ENCODE measurements at regions not wholly inside any gene's neighbourhood (a gene's known extent, or its start where the extent isn't known, plus 50 kb on each side); places are given as distances from the start of the nearest gene placed in this dataset.
"Not testable (repeated sequence)": the region's sequence is repeated elsewhere in the genome, so short reads cannot be mapped to it uniquely, and the experiment has no call there.

DNA sequence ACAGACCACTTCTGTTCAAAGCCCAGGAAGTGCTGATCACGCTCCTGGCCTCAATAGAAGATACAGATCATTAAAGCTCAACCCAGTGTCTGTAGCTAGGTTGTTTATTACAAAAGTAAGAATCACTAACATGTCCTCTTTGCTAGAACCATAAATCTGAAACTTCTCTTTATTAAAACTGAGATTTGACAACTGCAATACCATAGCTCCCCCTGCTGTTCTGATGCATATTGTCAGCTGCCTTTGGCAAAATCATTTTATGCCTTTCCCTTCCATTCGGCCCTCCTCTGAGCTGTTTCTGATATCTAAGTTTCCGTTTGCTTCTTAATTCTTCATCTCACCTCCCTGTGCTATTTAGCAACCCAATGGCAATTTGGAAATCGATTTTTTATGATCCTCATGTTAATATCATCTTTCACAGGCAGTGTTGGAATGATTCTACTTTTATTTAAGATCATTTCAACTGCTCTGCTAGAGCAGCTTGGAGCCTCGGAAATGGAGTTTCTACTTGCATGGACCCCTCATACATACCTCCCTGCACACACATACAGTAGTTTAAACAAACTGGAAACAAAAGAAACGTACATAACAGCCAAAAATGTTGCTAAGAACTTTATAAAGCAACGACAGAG is 998.8 kb downstream of the MAT2B start:
- Mint-ChIP-seq H3K27ac (no peak overlapping the region), H3K4me3 (no peak overlapping the region), H3K4me1 (no peaks in the 10 kb centered on the region), H3K9me3 (peaks cover 0 to 10% (median 0%) of the 10 kb centered on the region in 7 donors), H3K27me3 (no peaks in the 10 kb centered on the region), H3K36me3 (no peaks in the 10 kb centered on the region)
- H3K36me3 ChIP-seq (ENCODE audit: control insufficient read depth, insufficient read depth, low read length) = no peaks in the 10 kb centered on the region
- H3K9me3 ChIP-seq (ENCODE audit: control insufficient read depth in 2 of 2, low read length in 2 of 2) = no peaks in the 10 kb centered on the region
- ATAC-seq (ENCODE audit: low read depth in 2 of 2) (no peak), DNase-seq (peak in 1 of 3 donors; percentile 39)
- no peaks in the 10 kb centered on the region for H3K4me1 ChIP-seq (ENCODE audit: control insufficient read depth, insufficient read depth, low read length, poor library complexity, severe bottlenecking)
- no peaks in the 10 kb centered on the region for H3K27me3 ChIP-seq (ENCODE audit: control insufficient read depth, insufficient read depth, low read length)
- H3K4me3 ChIP-seq (ENCODE audit: low read depth, low read length) = no peak overlapping the region
- H3K27ac ChIP-seq (ENCODE audit: insufficient read depth, low read length, poor library complexity, severe bottlenecking) = no peak overlapping the region

GRCh38 chr5:164505791-164506190 is 1000.4 kb downstream of the MAT2B start:
- Histone ChIP-seq H3K27me3 (ENCODE audit: control insufficient read depth, insufficient read depth, low read length) (no peaks in the 10 kb centered on the region), H3K4me3 (ENCODE audit: low read depth, low read length) (no peak overlapping the region), H3K36me3 (ENCODE audit: control insufficient read depth, insufficient read depth, low read length) (no peaks in the 10 kb centered on the region), H3K9me3 (ENCODE audit: control insufficient read depth in 2 of 2, low read length in 2 of 2) (no peaks in the 10 kb centered on the region), H3K27ac (ENCODE audit: insufficient read depth, low read length, poor library complexity, severe bottlenecking) (no peak overlapping the region), H3K4me1 (ENCODE audit: control insufficient read depth, insufficient read depth, low read length, poor library complexity, severe bottlenecking) (no peaks in the 10 kb centered on the region)
- ATAC-seq (ENCODE audit: low read depth in 2 of 2) = no peak
- Mint-ChIP-seq H3K4me1 (no peaks in the 10 kb centered on the region), H3K36me3 (no peaks in the 10 kb centered on the region), H3K4me3 (no peak overlapping the region), H3K27me3 (no peaks in the 10 kb centered on the region), H3K9me3 (peaks cover 0 to 6% (median 0%) of the 10 kb centered on the region in 7 donors), H3K27ac (no peak overlapping the region)
- no peak for DNase-seq

DNA sequence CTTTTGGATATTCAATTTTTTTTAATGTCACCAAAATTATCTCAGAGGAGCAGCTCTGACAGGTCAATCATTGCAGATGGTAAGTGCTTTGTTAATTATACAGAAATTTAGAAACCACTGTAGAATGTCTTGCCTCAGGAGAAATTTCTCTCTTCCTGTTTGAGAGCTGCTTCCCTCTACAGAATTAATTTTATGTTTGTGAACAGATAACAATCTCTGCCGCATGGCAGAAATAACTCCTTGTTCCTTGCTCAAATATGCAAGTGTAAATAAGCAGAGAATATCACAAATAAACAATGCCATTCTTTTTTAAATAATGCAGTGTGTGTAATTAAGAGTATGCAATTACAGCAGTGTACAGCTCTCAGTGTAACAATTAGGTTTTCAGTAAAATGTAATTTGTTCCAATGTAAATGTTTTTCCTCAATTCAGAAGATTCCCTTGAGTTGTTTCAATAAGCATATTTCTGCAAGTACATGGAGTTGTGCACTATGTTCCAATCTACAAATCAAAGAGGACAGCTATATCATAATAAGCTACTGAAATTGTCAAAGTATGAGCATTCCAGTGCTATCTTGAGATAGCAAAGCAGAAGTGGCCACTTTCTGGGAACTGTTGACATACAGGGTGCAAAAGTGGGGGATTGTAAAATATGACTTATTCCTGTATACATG is 1012.8 kb downstream of the MAT2B start:
- H3K27ac Mint-ChIP-seq = no peak overlapping the region
- no peaks in the 10 kb centered on the region for H3K4me1 ChIP-seq (ENCODE audit: control insufficient read depth, insufficient read depth, low read length, poor library complexity, severe bottlenecking)
- no peak for ATAC-seq (ENCODE audit: low read depth in 2 of 2)

DNA sequence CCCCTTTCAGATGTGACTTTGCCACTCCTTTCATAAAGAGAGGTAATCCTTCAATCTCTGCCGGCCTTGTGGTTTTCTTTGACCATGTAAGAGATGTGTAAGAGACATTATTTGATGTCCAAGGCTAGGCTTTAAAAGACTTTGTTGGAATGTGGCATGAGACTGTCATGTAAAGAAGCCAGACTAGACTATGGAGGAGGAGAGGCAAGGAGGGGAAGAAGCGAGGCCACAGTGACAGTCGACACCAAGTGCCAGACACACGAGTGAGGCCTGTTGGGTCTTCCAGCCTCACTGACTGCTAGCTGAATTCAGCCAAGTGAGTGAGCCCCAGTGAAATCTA is 1013.3 kb downstream of the MAT2B start:
- no peak for ATAC-seq (ENCODE audit: low read depth in 2 of 2)
- H3K4me3 Mint-ChIP-seq = no peak overlapping the region

More for the DNA sequence above, 1012.8 kb downstream of the MAT2B start:
- H3K36me3 Mint-ChIP-seq = no peaks in the 10 kb centered on the region
- H3K4me1 Mint-ChIP-seq = peaks cover 0 to 5% (median 0%) of the 10 kb centered on the region in 4 donors
- no peak for DNase-seq
- H3K36me3 ChIP-seq (ENCODE audit: control insufficient read depth, insufficient read depth, low read length) = no peaks in the 10 kb centered on the region
- H3K4me3 ChIP-seq (ENCODE audit: low read depth, low read length) = no peak overlapping the region
- no peak overlapping the region for H3K4me3 Mint-ChIP-seq
- no peaks in the 10 kb centered on the region for H3K27me3 ChIP-seq (ENCODE audit: control insufficient read depth, insufficient read depth, low read length)
- H3K9me3 ChIP-seq (ENCODE audit: control insufficient read depth in 2 of 2, low read length in 2 of 2) = no peaks in the 10 kb centered on the region
- no peaks in the 10 kb centered on the region for H3K27me3 Mint-ChIP-seq
- H3K9me3 Mint-ChIP-seq = peaks cover 5 to 27% (median 6%) of the 10 kb centered on the region in 7 donors
- no peak overlapping the region for H3K27ac ChIP-seq (ENCODE audit: insufficient read depth, low read length, poor library complexity, severe bottlenecking)

DNA sequence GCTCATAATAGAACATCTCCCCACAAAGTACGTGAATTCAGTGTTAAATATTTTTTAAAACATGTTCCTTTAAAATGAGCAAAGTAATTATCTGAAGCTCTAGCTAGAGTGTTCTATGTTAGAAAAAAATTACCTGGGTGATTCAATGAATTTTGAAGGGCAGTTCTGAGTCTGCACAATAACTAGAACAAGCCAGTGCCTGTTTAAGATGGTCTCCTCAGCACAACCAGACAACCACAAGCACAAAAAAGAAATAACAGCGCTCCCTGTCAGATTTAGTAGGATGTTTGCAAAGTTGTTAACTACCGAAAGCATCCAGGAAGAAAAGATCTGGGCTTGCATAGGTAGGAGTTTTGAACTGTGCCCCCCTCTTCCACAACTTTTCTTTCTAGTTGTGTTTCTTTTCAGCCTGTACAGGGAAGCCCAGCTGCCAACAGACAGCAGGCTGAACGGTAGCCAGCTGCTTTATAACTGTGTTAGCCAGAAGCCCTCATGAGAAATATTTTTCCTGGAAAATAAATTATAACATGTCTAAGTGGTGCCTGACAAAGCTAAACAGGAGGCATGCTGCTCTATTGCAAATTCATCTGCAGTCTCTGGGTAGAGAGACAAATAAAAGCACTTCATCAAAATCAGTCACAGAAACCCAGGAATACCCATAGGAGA is 1026.9 kb downstream of the MAT2B start:
- H3K27ac Mint-ChIP-seq = no peak overlapping the region
- no peaks in the 10 kb centered on the region for H3K36me3 ChIP-seq (ENCODE audit: control insufficient read depth, insufficient read depth, low read length)
- no peak overlapping the region for H3K27ac ChIP-seq (ENCODE audit: insufficient read depth, low read length, poor library complexity, severe bottlenecking)
- no peak overlapping the region for H3K4me3 Mint-ChIP-seq
- peaks cover 0 to 14% (median 3%) of the 10 kb centered on the region in 7 donors for H3K9me3 Mint-ChIP-seq
- H3K27me3 Mint-ChIP-seq = no peaks in the 10 kb centered on the region
- no peak overlapping the region for H3K4me3 ChIP-seq (ENCODE audit: low read depth, low read length)
- DNase-seq (no peak), ATAC-seq (ENCODE audit: low read depth in 2 of 2) (no peak)
- H3K4me1 ChIP-seq (ENCODE audit: control insufficient read depth, insufficient read depth, low read length, poor library complexity, severe bottlenecking) = no peaks in the 10 kb centered on the region
- no peaks in the 10 kb centered on the region for H3K4me1 Mint-ChIP-seq
- no peaks in the 10 kb centered on the region for H3K9me3 ChIP-seq (ENCODE audit: control insufficient read depth in 2 of 2, low read length in 2 of 2)
- no peaks in the 10 kb centered on the region for H3K27me3 ChIP-seq (ENCODE audit: control insufficient read depth, insufficient read depth, low read length)
- no peaks in the 10 kb centered on the region for H3K36me3 Mint-ChIP-seq

More for the DNA sequence above, 1013.3 kb downstream of the MAT2B start:
- Mint-ChIP-seq H3K9me3 (peaks cover 5 to 24% (median 6%) of the 10 kb centered on the region in 7 donors), H3K36me3 (no peaks in the 10 kb centered on the region), H3K4me1 (peaks cover 0 to 5% (median 0%) of the 10 kb centered on the region in 4 donors), H3K27me3 (no peaks in the 10 kb centered on the region), H3K27ac (no peak overlapping the region)
- Histone ChIP-seq H3K9me3 (ENCODE audit: control insufficient read depth in 2 of 2, low read length in 2 of 2) (no peaks in the 10 kb centered on the region), H3K4me1 (ENCODE audit: control insufficient read depth, insufficient read depth, low read length, poor library complexity, severe bottlenecking) (no peaks in the 10 kb centered on the region), H3K27ac (ENCODE audit: insufficient read depth, low read length, poor library complexity, severe bottlenecking) (no peak overlapping the region), H3K36me3 (ENCODE audit: control insufficient read depth, insufficient read depth, low read length) (no peaks in the 10 kb centered on the region), H3K4me3 (ENCODE audit: low read depth, low read length) (no peak overlapping the region), H3K27me3 (ENCODE audit: control insufficient read depth, insufficient read depth, low read length) (no peaks in the 10 kb centered on the region)
- no peak for DNase-seq

GRCh38 chr5:164533426-164533825 is 1028.0 kb downstream of the MAT2B start:
- not testable (repeated sequence) for DNase-seq; H3K27ac ChIP-seq (ENCODE audit: insufficient read depth, low read length, poor library complexity, severe bottlenecking); H3K4me3 ChIP-seq (ENCODE audit: low read depth, low read length); ATAC-seq (ENCODE audit: low read depth in 2 of 2); H3K4me3 Mint-ChIP-seq; H3K36me3 ChIP-seq (ENCODE audit: control insufficient read depth, insufficient read depth, low read length); H3K27ac Mint-ChIP-seq; H3K4me1 ChIP-seq (ENCODE audit: control insufficient read depth, insufficient read depth, low read length, poor library complexity, severe bottlenecking); H3K9me3 ChIP-seq (ENCODE audit: control insufficient read depth in 2 of 2, low read length in 2 of 2); H3K27me3 Mint-ChIP-seq; H3K27me3 ChIP-seq (ENCODE audit: control insufficient read depth, insufficient read depth, low read length); H3K36me3 Mint-ChIP-seq; H3K4me1 Mint-ChIP-seq
- peaks cover 0 to 11% (median 3%) of the 10 kb centered on the region in 7 donors for H3K9me3 Mint-ChIP-seq

DNA sequence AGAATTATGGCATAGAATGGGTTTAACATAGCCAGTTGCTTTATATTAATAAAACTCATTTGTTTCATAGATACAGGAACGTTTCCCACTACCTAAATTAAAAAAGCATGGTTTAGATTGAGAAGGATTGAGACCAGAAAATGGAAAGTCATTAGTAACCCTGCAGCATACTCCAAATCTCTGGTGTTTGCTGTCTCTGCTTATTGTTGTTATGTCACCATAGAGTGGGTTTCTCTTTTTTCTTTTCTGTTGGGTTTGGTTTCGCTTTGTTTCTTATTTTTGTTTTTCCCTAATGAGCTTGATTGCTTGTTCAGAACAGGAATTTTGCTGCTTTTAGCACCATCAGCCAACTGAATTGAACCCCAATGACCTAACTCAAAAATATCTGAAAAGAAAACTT is 1034.8 kb downstream of the MAT2B start:
- H3K27ac Mint-ChIP-seq = no peak overlapping the region
- ATAC-seq (ENCODE audit: low read depth in 2 of 2) = no peak
- no peaks in the 10 kb centered on the region for H3K27me3 Mint-ChIP-seq

More for the DNA sequence above, 1034.8 kb downstream of the MAT2B start:
- Histone ChIP-seq H3K27me3 (ENCODE audit: control insufficient read depth, insufficient read depth, low read length) (no peaks in the 10 kb centered on the region), H3K4me1 (ENCODE audit: control insufficient read depth, insufficient read depth, low read length, poor library complexity, severe bottlenecking) (no peaks in the 10 kb centered on the region), H3K27ac (ENCODE audit: insufficient read depth, low read length, poor library complexity, severe bottlenecking) (no peak overlapping the region), H3K4me3 (ENCODE audit: low read depth, low read length) (no peak overlapping the region), H3K36me3 (ENCODE audit: control insufficient read depth, insufficient read depth, low read length) (no peaks in the 10 kb centered on the region), H3K9me3 (ENCODE audit: control insufficient read depth in 2 of 2, low read length in 2 of 2) (no peaks in the 10 kb centered on the region)
- Mint-ChIP-seq H3K36me3 (no peaks in the 10 kb centered on the region), H3K4me3 (no peak overlapping the region), H3K9me3 (peaks cover 0 to 12% (median 2%) of the 10 kb centered on the region in 7 donors), H3K4me1 (no peaks in the 10 kb centered on the region)
- DNase-seq = no peak
